PC-3 (cell line): ENCODE measurements at regions not wholly inside any gene's neighbourhood (a gene's known extent, or its start where the extent isn't known, plus 50 kb on each side); places are given as distances from the start of the nearest gene placed in this dataset.

Experiments used
- EZH2 ChIP-seq: fragments of 300-600 bp; sonication (generic); IDR thresholded peaks from one replicate; pipeline ENCODE4 v1.6.1; 2017; ENCODE audit warnings: antibody characterized with exemption, mild to moderate bottlenecking, low read length; ENCODE audit not compliant: unreplicated experiment
- EZH2phosphoT487 ChIP-seq: fragments of 300-600 bp; sonication (generic); IDR thresholded peaks from 2 replicates; pipeline ENCODE4 v1.6.1; 2018; ENCODE audit warnings: mild to moderate bottlenecking, antibody characterized with exemption, low read length, borderline replicate concordance
- TF ChIP-seq, protein P1 (sequence below): fragments of 300-600 bp; sonication (generic); conservative IDR thresholded peaks from 2 replicates; pipeline ENCODE4 v1.5.1; 2017; ENCODE audit warnings: antibody characterized with exemption, low read depth, mild to moderate bottlenecking, low read length

DNA sequence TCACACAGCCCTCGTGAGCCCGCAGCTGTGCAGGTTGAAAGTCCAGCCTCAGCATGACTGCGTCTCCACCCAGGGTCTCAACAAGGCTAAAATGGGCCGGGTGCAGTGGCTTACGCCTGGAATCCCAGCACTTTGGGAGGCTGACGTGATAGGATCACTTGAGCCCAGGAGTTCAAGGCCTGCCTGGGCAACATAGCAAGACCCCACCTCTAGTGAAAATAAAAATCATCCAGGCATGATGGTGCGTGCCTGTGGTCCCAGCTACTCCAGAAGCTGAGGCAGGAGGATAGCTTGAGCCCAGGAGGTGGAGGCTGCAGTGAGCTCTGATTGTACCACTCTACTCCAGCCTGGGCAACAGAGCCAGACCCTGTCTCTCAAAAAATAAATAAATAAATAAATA lies 100.8 kb upstream of the PRR5 start:
- TF ChIP-seq EZH2 (no peak), EZH2phosphoT487 (no peak)
- TF ChIP-seq, protein P1, sequence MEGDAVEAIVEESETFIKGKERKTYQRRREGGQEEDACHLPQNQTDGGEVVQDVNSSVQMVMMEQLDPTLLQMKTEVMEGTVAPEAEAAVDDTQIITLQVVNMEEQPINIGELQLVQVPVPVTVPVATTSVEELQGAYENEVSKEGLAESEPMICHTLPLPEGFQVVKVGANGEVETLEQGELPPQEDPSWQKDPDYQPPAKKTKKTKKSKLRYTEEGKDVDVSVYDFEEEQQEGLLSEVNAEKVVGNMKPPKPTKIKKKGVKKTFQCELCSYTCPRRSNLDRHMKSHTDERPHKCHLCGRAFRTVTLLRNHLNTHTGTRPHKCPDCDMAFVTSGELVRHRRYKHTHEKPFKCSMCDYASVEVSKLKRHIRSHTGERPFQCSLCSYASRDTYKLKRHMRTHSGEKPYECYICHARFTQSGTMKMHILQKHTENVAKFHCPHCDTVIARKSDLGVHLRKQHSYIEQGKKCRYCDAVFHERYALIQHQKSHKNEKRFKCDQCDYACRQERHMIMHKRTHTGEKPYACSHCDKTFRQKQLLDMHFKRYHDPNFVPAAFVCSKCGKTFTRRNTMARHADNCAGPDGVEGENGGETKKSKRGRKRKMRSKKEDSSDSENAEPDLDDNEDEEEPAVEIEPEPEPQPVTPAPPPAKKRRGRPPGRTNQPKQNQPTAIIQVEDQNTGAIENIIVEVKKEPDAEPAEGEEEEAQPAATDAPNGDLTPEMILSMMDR: no peak
